HG02759 (cell line): ENCODE measurements at regions not wholly inside any gene's neighbourhood (a gene's known extent, or its start where the extent isn't known, plus 50 kb on each side); places are given as distances from the start of the nearest gene placed in this dataset.

Experiments
- ATAC-seq: cut with Tn5 transposase; IDR thresholded peaks from one replicate; pipeline ENCODE4 v1.9.1; 2021; ENCODE audit warnings: mild to moderate bottlenecking, moderate library complexity; ENCODE audit not compliant: unreplicated experiment

DNA sequence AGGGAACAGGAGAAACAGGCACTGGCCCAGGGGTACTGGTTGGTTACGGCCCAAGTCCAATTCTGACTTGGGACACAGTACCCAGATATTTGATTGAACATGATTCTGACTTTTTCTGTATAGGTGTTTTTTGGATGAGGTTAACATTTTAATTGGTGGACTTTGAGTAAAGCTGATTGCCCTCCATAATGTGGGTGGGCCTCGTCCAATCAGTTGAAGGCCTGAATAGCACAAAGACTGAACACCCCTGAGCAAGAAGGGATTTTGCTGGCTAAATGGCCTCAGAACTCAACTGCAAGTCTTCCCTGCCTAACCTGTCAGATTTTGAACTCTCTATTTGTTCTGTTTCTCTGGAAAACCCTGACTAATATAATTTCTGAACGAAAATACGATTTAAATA is 222.6 kb downstream of the TEX36 start:
- no peak for ATAC-seq

DNA sequence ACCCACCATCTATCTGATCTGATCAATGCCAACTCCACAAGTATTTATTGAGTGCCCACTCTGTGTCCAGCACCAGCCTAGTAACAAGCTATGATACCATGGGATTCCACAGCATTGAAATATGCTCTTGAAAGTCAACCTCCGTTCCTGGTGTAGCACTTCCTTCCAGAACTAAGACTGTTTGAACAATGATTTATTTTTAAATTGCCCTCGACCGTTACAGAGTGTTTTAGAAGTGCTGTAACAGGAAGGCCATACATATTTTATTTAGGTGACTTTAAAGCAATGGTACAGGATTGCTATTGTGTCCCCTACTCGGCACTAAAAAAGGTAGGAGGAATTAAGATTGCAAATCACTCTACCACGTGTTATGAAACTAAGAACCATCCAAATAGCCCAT is 225.6 kb downstream of the TEX36 start:
- no peak for ATAC-seq

- ATAC-seq = no peak
These were observed 227.1 kb downstream of the TEX36 start for GRCh38 chr10:125455855-125456254.

- ATAC-seq = no peak
These were observed 227.5 kb downstream of the TEX36 start for GRCh38 chr10:125455431-125455830.

DNA sequence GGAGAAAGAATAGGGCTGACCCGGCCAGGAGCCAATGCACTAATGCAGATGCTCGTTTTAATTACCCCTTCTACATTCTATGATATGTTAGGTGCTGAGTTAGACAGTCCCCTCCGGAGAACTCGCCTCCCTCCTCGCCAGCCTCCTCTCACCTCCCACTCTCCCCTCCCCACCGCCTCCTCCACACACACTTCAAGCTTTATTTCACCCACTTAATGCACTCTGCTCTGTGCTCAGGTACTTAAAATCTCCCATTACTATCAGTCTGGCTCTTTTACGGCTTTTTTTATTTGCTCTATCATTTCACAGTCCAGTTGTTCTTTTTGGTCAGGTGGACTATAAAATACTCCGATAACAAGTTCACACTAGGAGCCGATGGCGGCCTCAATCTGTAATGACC is 231.6 kb downstream of the TEX36 start:
- ATAC-seq = no peak

DNA sequence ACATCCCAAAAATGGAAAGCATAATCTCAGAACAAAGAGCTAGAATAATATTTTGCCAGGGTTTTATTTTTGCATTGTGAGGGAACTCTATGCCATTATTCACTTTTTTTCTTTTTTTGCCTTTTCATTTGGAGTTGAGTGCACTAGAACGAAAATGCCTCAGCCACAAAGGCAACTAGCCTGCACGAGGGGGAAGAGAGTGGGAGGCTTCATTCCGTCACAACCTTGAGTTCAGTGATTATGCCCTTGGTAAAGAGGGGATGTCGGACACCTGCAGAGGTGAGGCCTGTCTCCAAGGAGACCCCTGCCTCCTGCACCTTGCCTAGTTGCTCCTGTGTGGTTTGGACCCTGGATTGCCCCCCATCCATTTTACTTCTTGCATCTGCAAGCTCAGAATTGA is 232.7 kb downstream of the TEX36 start:
- ATAC-seq = no peak

DNA sequence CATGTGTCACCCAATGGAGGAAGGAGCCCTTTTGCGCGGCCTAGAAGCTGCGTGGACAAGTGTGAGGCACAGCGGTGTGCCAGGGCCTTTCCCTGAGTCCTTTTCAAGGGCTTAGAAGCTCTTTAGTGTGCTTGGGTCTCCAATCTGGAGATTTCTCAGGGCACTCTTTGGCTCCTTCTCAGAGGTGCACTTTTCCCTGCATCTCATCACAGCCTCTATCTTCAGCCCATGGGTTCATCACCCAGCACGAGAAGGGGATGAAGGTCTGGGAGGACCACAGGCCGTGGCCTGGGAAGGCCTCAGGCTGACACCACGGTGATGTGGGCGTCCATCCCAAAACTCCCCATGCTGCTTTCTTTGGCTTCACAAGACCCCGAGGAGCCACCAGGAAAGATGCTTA is 233.4 kb downstream of the TEX36 start:
- no peak for ATAC-seq

DNA sequence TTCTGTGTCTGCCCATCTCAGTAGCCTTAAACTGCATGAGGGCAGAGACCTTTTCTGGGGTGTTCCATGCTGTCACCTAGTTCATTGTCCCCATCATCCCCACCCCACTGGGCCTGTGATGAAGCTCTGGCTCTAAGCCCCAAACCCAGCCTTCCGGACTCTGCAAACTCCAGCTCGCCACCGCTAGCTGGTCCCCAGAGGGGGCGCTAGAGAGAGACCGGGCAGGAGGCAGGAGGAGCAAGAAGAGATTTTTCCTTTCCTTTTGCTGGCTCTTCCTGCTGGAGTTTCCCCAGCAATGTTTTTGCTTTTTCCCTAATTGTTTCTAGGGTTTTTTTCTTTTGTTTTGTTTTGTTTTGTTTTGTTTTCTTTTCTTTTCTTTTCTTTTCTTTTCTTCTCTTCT is 234.4 kb downstream of the TEX36 start:
- ATAC-seq = no peak

DNA sequence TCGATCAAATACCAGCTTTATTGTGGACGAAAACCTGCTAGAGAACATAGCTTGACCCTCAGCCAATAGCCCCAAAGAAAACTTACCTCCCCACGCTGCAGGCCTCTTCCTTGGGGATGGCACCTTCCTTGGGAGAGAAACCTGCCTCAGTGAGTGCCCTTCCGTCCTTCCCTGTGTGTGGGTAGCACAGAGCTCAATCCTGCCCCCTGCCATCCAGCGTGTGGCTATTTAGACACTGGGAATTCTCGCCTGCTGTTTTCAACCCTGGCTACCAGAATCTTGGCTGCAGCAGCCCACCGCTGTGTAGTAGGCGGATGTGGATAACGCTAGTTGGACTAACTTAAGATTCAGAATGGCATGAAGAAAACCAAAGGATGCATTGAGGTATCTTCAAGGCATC is 238.2 kb downstream of the TEX36 start:
- ATAC-seq = no peak

GRCh38 chr10:125442856-125443540 is 240.0 kb downstream of the TEX36 start:
- ATAC-seq = no peak

DNA sequence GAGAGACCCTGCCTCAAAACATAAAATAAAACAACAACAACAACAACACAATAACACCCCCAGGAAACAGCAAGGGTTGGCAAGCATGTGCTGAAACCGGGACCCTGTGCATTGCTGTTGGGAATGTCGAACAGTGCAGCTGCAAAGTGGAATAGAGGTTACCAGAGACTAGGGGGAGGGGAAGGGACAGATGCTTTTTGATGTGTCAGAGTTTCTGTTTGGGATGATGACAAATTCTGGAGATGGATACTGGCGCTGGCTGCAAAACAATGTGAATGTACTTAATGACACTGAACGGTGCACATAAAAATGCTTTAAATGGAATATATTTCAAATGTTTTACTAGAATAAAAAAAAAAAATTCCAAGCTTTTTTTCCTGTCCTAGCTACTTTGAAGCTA is 241.8 kb downstream of the TEX36 start:
- no peak for ATAC-seq

DNA sequence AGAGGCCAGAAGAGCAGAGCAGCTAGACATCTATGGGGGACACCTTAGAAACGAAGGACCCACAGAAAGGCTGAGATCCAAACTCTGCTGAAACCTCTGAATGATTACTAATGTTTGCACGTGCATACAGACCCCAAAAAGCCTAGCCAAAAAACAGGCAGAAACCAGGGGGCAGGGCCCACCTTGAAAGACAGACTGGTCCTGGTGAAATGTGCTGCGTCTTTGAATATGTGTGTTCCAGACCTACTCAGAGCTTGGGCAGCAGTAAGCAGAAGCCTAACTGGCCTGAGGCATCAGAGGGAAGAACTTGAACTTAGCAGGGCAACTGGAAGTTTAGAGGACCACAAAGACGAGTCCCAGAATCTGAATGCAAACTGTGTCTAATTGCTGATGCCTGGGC is 251.8 kb downstream of the TEX36 start:
- ATAC-seq = no peak

GRCh38 chr10:125428054-125428453 is 254.9 kb downstream of the TEX36 start:
- ATAC-seq = no peak

DNA sequence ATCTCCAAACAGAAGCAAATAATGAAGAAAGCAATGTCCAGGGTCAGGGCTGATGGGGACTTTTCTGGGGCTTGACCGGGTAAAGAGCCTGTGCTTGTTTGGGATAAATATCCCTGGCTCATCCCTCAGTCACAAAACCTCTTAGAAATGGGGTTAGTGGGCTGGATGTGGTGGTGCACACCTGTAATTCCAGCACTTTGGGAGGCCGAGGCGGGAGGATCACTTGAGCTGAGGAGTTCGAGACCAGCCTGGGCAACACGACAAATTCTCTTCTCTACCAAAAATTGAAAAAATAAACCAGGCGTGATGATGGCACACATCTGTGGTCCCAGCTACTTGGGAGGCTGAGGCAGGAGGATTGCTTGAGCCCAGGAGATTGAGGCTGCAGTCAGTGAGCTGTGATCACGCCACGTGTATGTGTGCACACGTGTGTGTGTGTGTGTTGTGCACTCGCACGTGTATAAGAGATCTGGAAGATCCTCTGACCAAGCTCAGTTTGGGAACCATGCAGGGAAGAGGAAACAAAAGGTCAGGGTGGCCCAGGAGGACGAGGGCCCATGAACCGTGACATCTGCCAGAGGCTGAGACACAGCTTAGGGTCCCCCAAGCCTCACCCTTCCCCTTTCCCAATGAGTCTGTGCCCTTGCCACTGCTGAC is 258.6 kb downstream of the TEX36 start:
- no peak for ATAC-seq

DNA sequence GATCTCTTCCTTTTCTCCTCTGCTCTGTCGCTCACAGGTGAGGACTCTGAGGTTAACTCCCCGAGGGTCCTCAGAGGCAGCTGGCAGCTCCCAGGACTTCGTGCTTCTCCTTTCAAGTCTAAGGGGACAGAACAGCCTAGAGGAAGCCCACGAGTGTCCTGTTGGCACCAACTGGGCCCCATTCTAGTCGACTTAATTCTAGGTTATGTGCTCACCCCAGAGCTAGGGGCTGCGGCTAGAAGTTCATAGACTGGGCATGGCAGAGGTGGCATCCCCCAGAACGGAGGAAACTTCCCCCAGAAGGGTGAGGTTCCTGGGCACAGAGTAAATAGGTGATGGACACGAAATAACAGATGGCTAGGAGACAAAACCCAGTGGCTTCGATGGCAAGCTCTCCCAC is 259.4 kb downstream of the TEX36 start:
- no peak for ATAC-seq

GRCh38 chr10:125419831-125420230 is 259.5 kb upstream of the CTBP2 start:
- ATAC-seq = no peak

DNA sequence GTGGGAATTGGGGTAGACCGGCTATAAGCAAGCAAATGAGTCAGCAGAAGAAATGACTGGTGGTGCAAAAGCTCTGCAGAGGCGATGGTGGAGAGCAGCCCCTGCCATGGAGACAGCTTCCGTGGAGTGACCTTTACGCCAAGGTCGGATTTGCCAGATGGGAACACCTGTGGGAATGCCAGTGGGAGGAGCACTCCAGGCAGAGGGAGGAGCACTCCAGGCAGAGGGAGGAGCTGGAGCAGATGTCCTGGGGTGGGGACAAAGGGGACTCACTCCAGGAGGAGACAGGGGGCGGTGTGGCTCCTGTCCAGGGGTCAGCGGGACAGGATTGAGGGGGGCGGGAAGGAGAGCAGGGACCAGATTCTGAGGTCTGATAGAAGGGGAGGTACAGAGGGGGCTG is 258.8 kb upstream of the CTBP2 start:
- ATAC-seq = no peak

DNA sequence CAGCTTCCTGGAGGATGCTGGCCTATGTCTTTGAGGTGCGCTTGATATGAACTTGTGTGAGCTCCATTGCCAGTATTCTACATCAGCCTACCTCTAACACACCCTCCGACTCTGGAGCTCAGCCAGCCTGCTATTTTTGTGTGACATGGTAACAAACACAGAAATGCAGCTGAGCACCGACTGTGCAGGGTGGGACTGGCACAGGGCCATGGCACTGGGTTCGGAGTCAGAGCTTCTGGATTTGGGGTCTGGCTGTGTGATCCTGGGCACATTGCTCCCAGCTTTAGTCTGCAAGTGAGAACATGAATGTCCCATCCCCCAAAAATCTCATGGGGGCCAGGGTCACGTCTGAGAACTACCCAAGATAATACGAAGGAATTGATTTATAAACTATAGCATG is 257.2 kb upstream of the CTBP2 start:
- ATAC-seq = no peak

DNA sequence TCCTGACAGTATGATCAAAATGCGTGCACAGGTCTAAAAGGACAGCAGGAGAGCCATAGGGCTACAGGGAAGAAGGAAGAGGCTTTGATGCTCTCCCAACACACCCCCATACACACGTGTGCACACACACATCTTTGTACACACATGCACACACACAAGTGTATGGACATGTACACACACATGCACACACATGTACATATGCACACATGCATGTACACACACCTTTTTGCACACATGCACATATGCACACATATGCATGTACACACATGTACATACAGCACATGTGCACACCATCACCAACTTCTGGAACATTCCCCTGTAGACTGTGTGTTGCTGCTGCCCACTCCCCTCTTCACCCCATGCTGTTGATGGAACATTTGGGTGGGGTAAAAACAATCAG is 255.6 kb upstream of the CTBP2 start:
- no peak for ATAC-seq

DNA sequence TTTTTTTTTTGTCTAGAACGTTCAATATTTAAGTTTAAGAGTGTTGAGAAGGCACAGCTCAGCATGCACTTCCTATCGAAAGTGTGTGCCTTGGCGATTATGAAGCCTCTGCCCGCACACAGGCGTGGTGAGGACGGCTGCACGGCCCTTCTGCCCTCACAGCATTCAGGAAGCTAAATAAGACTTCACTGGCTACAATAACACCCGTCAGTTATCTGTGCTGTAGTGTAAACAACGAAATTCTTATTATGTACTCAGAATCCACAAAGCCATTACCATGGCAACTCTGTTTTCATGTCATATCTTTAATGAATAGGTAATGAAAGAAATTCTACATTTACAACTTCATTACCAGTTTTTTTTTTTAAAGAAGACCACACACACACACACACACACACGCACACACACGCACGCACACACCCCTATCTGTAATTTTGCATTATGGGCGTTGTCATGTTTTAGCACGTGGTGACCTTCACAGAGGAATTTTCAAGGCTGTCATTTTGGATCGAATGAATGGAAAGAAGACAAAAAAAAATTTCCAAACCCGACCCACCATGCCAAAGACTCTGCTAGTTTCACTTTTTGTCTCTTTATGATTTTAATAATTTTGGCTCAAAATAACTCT is 254.8 kb upstream of the CTBP2 start:
- no peak for ATAC-seq

DNA sequence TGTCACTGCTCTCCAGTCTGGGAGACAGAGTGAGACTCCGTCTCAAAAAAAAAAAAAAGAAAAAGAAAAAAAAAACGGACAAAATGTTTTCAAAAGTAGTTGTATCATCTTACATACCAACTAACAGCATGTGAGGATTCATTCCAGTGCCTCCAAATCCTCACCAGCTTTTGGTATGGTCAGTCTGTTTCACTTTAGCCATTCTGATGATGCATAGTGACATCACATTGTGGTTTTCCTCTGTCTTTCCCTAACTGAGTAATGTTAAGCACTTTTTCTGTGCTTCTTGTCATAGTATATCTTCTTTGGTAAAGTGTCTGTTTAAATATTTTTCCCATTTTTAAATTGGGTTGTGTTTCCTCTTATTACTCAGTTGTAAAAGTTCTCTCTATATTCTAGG is 251.4 kb upstream of the CTBP2 start:
- no peak for ATAC-seq

DNA sequence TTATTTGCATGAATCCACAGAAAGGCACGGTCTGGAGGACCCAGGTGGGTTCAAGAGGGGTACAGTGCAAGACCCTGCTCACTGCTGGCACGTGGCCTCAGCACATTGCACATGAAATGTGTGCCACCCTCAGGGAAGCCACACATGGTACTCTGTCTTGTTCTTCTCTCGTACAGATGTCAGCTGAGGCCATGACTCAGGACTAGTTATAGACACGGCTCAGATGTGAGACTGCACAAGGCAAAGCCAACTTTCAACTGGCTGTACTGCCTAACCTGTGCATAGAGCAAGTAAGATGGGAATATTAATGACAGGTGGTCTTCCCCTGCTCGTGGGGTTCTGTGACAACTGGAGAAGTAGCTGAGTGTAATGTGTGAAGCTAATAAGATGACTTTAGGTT is 249.4 kb upstream of the CTBP2 start:
- ATAC-seq = no peak

DNA sequence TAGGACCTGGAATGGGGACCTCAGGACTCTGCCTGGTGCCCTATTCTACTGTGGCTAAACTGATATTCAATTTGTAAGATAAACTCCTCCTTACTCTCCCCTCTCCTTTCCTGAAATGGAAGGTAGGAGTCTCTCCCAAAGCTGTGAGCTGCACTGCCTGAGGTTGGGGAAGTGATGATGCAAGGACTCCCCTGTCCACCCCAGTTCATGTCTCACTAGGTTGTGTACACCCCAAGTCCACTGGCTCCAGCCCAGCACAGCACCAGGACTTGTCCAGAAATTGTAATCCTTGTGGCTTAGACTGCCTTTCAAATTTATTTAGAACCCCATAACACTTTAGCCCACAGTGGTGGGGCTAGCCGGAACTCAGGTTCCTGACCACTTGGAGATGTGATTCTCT is 247.2 kb upstream of the CTBP2 start:
- no peak for ATAC-seq
